ENCODE measurements at regions not wholly inside any gene's neighbourhood (a gene's known extent, or its start where the extent isn't known, plus 50 kb on each side); places are given as distances from the start of the nearest gene placed in this dataset.
A peak's percentile ranks its signal among the peaks of the same experiment; 100 is the strongest.

DNA sequence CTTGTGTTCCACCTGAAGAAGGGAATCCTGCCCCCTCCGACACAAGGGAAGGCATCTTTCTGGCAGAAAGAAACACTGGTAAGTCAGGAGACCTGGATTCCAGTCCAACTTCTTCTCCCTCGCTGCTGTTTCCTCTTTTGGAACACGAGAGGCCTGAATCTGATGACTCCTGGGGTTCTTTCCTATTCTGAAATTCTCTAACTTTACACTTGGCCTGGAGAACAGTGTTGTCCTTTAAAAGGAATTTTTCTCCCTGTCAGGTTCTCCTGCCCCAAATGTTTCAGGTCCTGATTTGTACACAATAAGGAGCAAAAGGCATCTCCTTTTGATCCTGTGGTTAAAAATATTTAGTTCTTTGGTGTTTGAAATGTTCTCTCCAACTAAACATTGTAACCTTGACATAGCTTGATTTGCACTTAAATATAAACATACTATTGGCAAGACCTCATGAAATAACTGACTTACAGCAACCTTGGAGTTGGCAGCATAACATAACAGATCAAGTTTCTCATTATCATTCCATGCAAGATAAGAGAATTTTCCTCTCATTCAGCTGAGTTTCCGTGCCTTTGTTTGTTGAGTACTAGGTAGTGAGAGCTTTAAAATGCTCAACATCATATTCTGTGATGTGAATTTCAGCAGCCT is 244.8 kb downstream of the COG6 start:
- TF ChIP-seq, protein P1, sequence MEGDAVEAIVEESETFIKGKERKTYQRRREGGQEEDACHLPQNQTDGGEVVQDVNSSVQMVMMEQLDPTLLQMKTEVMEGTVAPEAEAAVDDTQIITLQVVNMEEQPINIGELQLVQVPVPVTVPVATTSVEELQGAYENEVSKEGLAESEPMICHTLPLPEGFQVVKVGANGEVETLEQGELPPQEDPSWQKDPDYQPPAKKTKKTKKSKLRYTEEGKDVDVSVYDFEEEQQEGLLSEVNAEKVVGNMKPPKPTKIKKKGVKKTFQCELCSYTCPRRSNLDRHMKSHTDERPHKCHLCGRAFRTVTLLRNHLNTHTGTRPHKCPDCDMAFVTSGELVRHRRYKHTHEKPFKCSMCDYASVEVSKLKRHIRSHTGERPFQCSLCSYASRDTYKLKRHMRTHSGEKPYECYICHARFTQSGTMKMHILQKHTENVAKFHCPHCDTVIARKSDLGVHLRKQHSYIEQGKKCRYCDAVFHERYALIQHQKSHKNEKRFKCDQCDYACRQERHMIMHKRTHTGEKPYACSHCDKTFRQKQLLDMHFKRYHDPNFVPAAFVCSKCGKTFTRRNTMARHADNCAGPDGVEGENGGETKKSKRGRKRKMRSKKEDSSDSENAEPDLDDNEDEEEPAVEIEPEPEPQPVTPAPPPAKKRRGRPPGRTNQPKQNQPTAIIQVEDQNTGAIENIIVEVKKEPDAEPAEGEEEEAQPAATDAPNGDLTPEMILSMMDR (IDR thresholded peaks at IDR 0.05), result no peak
- FAIRE-seq (no peak), DNase-seq (no peak), ATAC-seq (peak; percentile 60 to 92 (median 76))
- Histone ChIP-seq H3K27me3 (no peaks in the 10 kb centered on the region), H3K36me3 (no peaks in the 10 kb centered on the region), H3K4me3 (no peak overlapping the region), H3K9me3 (peaks cover 0 to 2% (median 0%) of the 10 kb centered on the region in 4 donors), H3K27ac (peak overlapping the region in 2 of 4 donors; percentile 2 to 34), H3K4me1 (peaks cover 8 to 13% (median 13%) of the 10 kb centered on the region in 3 donors)
- 28 to 37% methylated on average over 4 of the region's 4 CpGs for WGBS, 2 donors
- intact Hi-C loops (cut with DNase I), result no loop called here

DNA sequence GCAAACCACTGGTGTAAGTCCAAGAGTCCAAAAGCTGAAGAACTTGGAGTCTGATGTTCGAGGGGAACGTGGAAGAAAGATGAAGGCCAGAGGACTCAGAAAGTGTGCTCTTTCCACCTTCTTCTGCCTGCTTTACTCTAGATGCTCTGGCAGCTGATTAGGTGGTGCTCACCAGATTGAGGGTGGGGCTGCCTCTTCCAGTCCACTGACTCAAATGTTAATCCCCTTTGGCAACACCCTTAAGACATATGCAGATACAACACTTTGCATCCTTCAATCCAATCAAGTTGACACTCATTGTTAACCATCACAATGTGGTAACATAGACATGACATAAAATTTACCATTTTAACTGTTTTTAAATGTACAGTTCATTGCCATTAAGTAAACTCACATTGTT is 249.5 kb downstream of the COG6 start:
- ATAC-seq (no peak), FAIRE-seq (no peak), DNase-seq (no peak)
- intact Hi-C loops (cut with DNase I), result no loop called here
- Histone ChIP-seq H3K27ac (no peak overlapping the region), H3K27me3 (no peaks in the 10 kb centered on the region), H3K4me3 (no peak overlapping the region), H3K4me1 (peaks cover 5 to 11% (median 9%) of the 10 kb centered on the region in 3 donors), H3K36me3 (no peaks in the 10 kb centered on the region), H3K9me3 (peaks cover 0 to 2% (median 0%) of the 10 kb centered on the region in 4 donors)
- WGBS, 2 donors, result 91 to 95% methylated on average over 2 of the region's 2 CpGs
- TF ChIP-seq, protein P1 (IDR thresholded peaks at IDR 0.05), result no peak

DNA sequence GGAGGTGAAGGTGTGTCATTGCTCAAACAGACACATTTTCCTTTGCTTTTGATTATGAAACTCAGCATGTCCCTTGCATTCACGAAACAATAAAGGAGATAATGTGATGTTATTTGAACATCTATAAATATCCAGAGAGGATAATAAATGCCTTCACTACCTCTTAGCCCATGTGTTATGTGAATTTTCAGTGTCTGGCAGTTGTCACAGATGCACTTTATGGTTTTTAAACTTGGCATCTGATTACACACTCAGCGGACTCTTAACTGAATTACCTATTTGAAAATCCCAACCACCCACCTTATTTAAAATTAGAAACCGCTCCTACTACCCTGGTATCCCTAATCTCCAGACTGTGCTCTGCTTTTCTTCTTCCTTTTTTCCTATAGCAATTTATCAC is 254.2 kb downstream of the COG6 start:
- intact Hi-C loops (cut with DNase I), result no loop called here
- no peak overlapping the region for H3K27ac ChIP-seq
- ATAC-seq, result no peak
- no peaks in the 10 kb centered on the region for H3K4me1 ChIP-seq
- FAIRE-seq, result no peak
- TF ChIP-seq, protein P1 (IDR thresholded peaks at IDR 0.05), result no peak
- no peaks in the 10 kb centered on the region for H3K27me3 ChIP-seq
- DNase-seq, result no peak
- H3K9me3 ChIP-seq, result no peaks in the 10 kb centered on the region
- WGBS, 2 donors, result 83% methylated on average over 3 of the region's 3 CpGs
- H3K36me3 ChIP-seq, result no peaks in the 10 kb centered on the region
- no peak overlapping the region for H3K4me3 ChIP-seq

DNA sequence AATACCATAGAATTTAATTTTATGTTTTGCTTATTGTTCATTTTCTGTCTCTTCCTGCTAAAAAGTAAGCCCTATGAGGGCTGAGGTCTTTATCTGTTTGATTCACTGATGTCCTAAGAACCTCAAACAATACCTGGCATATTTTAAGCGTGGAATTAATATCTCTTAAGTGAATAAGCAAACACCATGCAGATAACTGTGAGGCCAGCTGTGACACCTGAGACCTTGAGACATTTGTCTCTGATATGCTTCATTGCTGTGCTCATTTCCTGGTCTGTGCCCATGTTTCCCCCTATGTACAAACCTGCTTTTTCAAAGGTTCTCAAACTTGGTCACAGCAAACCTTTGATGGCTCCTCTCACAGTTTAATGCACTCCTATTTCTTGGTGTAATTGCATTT is 254.6 kb downstream of the COG6 start:
- Histone ChIP-seq H3K27me3 (no peaks in the 10 kb centered on the region), H3K4me3 (no peak overlapping the region), H3K4me1 (no peaks in the 10 kb centered on the region), H3K36me3 (no peaks in the 10 kb centered on the region), H3K9me3 (no peaks in the 10 kb centered on the region), H3K27ac (no peak overlapping the region)
- ATAC-seq (peak in 2 of 4 donors; percentile 33 to 36), FAIRE-seq (no peak), DNase-seq (no peak)
- intact Hi-C loops (cut with DNase I), result no loop called here
- WGBS, 2 donors, result 24 to 31% methylated on average over 1 of the region's 1 CpG
- TF ChIP-seq, protein P1 (IDR thresholded peaks at IDR 0.05), result no peak

DNA sequence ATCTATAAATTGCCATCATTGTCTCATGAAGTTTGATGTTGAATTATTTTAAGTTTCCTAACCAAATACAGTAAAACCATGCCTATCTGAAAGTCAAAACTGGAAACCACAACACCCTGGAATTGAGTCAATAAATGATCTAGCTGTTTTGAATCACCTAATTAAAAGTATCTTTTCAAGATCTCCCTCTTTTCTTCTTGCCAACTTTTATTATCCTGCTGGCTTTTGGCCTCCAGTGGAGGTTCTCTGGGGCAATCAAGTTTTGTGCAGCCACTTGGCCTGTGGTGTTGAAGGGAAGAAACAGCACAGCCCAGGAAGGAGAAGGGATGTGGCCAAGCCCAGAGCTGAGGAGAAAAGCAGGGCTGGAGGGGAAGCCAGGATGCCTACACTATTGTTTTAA is 255.4 kb downstream of the COG6 start:
- H3K4me3 ChIP-seq, result no peak overlapping the region
- TF ChIP-seq, protein P1 (IDR thresholded peaks at IDR 0.05), result no peak
- H3K9me3 ChIP-seq, result no peaks in the 10 kb centered on the region
- ATAC-seq, result no peak
- intact Hi-C loops (cut with DNase I), result no loop called here
- H3K27me3 ChIP-seq, result no peaks in the 10 kb centered on the region
- H3K4me1 ChIP-seq, result no peaks in the 10 kb centered on the region
- no peak for FAIRE-seq
- DNase-seq, result no peak
- no peaks in the 10 kb centered on the region for H3K36me3 ChIP-seq
- H3K27ac ChIP-seq, result no peak overlapping the region

Measured in pancreas (tissue), 10 donors.